Endothelial cell of umbilical vein (primary cell): ENCODE measurements at regions not wholly inside any gene's neighbourhood (a gene's known extent, or its start where the extent isn't known, plus 50 kb on each side); places are given as distances from the start of the nearest gene placed in this dataset.

Source experiments
- EZH2 ChIP-seq: IDR thresholded peaks from 2 replicates; pipeline ENCODE4 v1.6.1; 2012; ENCODE audit warnings: borderline replicate concordance, low read depth, mild to moderate bottlenecking, moderate library complexity, low read length, inconsistent platforms; ENCODE audit not compliant: severe bottlenecking
- FOS ChIP-seq: IDR thresholded peaks from 2 replicates; pipeline ENCODE4 v1.6.1; 2011; ENCODE audit warnings: mild to moderate bottlenecking, low read length, moderate library complexity, borderline replicate concordance; ENCODE audit not compliant: insufficient read depth
- GATA2 ChIP-seq: IDR thresholded peaks from 2 replicates; pipeline ENCODE4 v1.7.0; 2011; ENCODE audit warnings: low read depth, mild to moderate bottlenecking, moderate library complexity, mixed read lengths, low read length; ENCODE audit not compliant: insufficient read length, insufficient read depth
- MYC ChIP-seq: IDR thresholded peaks from one replicate; pipeline ENCODE4 v1.6.1; 2011; ENCODE audit warnings: mild to moderate bottlenecking, low read depth, low read length
- POLR2A ChIP-seq: IDR thresholded peaks from 2 replicates; pipeline ENCODE4 v1.6.1; 2012; ENCODE audit warnings: low read depth, mild to moderate bottlenecking, control low read depth, low read length
- POLR2AphosphoS5 ChIP-seq: IDR thresholded peaks from 2 replicates; pipeline ENCODE4 v1.6.1; 2012; ENCODE audit warnings: low read depth, mild to moderate bottlenecking, control low read depth, low read length, moderate library complexity; ENCODE audit not compliant: insufficient read depth
- TF ChIP-seq, protein P1 (sequence below), 2 donors: IDR thresholded peaks; 1 replicate in 1 of 2; 2 replicates in 1 of 2; pipeline ENCODE4 v1.5.1; 2011; ENCODE audit warnings: low read length in 2 of 2, mild to moderate bottlenecking in 2 of 2, moderate library complexity in 2 of 2, control low read depth in 1 of 2, inconsistent platforms in 1 of 2, low read depth in 1 of 2; ENCODE audit not compliant: insufficient read depth in 1 of 2; ENCODE audit errors: extremely low read depth in 1 of 2
- TF ChIP-seq, protein P2 (sequence below): IDR thresholded peaks from 2 replicates; pipeline ENCODE4 v1.6.1; 2011; ENCODE audit not compliant: insufficient read depth, insufficient read length

DNA sequence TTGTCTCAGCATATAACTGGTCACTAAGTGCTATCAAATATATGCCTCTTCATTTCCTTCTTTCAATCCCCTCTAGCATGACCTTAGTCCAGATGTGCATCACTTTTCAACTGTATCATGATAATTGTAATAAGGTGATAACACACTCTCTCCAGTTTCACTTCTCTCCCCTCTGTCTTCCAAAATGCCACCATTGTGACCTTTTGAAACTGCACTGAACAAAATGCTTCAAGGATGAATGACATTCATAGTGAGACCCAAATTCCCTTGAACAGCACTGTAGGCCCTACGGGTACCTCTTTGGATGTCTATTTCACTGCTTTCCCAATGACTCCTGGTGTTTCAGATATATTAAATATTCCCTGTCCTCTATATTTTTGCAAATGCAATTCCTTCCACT, 224.8 kb downstream of the DNAJB9 start:
- TF ChIP-seq, protein P1, sequence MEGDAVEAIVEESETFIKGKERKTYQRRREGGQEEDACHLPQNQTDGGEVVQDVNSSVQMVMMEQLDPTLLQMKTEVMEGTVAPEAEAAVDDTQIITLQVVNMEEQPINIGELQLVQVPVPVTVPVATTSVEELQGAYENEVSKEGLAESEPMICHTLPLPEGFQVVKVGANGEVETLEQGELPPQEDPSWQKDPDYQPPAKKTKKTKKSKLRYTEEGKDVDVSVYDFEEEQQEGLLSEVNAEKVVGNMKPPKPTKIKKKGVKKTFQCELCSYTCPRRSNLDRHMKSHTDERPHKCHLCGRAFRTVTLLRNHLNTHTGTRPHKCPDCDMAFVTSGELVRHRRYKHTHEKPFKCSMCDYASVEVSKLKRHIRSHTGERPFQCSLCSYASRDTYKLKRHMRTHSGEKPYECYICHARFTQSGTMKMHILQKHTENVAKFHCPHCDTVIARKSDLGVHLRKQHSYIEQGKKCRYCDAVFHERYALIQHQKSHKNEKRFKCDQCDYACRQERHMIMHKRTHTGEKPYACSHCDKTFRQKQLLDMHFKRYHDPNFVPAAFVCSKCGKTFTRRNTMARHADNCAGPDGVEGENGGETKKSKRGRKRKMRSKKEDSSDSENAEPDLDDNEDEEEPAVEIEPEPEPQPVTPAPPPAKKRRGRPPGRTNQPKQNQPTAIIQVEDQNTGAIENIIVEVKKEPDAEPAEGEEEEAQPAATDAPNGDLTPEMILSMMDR (IDR thresholded peaks at IDR 0.05; ENCODE audit: extremely low read depth in 1 of 2, insufficient read depth in 1 of 2, low read depth in 1 of 2, low read length in 2 of 2), result no peak
- TF ChIP-seq POLR2AphosphoS5 (no peak), MYC (no peak), POLR2A (no peak), EZH2 (no peak), GATA2 (no peak), FOS (no peak)
- TF ChIP-seq, protein P2, sequence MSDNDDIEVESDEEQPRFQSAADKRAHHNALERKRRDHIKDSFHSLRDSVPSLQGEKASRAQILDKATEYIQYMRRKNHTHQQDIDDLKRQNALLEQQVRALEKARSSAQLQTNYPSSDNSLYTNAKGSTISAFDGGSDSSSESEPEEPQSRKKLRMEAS, result no peak
